HG02885 (cell line): ENCODE measurements at regions not wholly inside any gene's neighbourhood (a gene's known extent, or its start where the extent isn't known, plus 50 kb on each side); places are given as distances from the start of the nearest gene placed in this dataset.
"Not testable (repeated sequence)": the region's sequence is repeated elsewhere in the genome, so short reads cannot be mapped to it uniquely, and the experiment has no call there.

Experiments
- ATAC-seq: cut with Tn5 transposase; IDR thresholded peaks from one replicate; pipeline ENCODE4 v1.9.1; 2021; ENCODE audit warnings: mild to moderate bottlenecking; ENCODE audit not compliant: unreplicated experiment, poor library complexity

DNA sequence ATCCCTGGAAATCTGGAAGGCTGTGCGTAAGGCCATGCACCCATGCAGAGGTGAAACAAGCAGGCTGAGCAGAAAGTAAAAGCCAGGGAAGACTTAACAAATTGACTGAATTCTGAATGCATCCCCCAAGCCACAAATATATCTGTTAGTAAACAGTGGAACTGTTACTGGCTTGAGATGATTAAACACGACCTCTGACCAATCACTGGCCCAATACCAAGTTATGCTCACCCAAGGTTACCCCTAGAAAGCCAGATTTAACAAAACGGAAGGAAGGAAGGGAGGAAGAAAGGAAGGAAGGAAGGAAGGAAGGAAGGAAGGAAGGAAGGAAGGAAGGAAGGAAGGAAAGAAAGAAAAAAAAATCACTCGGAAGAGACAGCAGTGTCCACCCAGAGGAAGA, 215.8 kb upstream of the CCNG1 start:
- ATAC-seq, result no peak

DNA sequence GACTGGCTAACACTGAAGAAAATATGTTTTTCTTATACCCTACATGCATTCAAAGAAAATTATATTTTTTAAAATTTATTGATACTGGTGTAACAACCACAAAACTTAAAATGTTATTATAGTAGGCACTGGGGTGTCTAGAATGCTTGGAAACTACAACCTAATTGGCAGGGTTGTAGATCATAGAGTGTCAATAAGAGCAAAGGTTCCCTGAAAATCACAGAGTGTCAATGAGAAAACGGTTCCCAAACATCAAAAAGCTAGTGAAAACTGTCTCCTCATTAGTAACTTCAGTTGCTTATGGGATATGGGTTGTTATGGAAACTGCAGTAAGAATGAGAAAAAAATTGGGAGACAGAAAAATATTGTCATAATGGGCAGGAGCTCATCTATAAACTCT, 214.4 kb upstream of the CCNG1 start:
- no peak for ATAC-seq

DNA sequence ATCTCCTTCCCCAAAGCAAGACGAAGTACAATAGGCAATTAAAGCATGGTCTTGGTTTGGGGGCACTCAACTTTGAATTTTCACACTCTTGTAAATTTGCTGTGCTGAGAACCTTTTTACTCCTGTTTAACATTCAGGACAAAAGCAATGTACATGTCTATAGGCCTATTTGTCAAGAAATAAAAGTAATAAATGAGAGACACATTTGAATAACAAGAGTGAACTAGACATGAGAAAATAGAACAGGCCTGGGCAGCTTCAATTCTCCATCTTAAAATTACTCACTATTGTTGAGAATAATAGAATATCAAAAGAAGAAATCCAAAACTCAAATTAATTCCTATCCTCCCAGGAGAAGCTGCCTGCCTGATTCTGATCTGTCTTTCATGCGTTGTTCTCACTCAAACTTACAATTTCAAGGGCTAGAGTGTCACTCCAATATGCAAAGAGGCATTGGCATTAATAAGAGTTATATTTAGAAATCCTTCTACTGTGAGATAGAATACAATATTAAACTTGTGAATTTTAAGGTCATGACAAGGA, 192.9 kb upstream of the CCNG1 start:
- ATAC-seq, result no peak

DNA sequence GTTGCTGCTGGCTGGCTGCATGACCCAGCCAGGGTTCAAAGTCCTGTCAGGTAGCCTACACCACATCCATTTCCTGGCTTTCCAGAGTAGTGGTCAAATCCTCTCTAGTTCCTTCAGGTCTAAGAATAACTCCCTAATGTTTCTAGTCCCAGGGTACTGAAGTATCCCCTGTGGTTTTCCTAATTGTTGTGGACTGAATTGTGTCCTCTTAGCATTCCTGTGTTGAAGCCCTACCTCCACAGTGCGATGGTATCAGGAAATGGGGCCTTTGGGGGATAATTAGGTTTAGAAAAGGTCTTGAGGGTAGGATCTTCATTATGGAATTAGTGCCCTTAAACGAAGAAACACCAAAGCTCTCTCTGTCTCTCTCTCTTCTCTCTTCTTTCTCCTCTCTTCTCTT, 191.8 kb upstream of the CCNG1 start:
- no peak for ATAC-seq

DNA sequence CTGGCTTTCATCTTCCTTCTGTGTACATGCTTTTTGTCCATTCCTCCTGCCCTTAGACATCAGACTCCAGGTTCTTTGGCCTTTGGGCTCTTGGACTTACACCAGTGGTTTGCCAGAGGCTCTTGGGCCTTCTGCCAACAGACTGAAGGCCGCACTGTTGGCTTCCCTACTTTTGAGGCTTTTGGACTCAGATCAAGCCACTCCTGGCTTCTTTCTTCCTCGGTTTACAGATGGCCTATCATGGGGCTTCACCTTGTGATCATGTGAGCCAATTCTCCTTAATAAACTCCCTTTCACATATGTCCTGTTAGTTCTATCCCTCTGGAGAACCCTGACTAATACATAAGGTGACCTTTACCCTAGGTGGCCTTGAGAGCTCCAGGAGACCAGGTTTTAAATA, 189.1 kb upstream of the CCNG1 start:
- ATAC-seq, result no peak

DNA sequence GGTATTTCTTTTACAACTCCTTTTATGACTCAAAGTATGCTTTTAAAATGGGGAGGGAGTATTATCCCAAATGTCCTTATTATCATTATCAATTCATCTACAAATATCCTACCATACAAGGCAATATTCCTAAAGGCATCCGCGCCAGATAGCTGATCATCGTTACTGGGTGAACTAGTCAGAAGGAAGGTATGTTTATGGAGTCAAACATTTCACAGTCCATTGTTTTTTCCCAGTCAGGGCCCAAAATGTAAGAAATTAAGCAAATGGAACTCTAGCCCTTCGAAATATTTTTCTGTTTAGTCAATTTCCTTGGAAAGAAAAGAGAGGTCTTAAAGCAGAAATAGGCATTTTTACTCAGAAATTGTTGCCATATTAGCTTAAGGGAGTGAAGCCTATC, 188.5 kb upstream of the CCNG1 start:
- ATAC-seq, result no peak

DNA sequence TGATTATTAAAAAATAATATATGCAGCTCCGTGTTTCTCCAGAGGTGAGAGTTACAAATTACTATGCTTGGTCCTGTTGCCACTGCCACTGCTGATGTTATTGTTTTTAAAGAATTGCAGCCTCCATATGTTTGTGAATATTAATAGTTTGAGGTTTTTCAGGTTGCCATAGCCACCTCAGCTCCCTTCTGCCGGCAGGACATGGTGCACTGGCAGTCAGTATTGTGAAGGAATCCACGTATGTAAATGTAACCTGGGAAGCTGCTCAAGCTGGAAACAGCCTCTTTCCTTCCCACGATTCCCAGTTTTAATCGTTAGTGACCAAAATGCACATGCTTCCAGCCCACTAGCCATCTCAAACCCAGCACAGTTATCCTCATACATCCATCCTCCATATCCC, 184.4 kb upstream of the CCNG1 start:
- ATAC-seq, result no peak

DNA sequence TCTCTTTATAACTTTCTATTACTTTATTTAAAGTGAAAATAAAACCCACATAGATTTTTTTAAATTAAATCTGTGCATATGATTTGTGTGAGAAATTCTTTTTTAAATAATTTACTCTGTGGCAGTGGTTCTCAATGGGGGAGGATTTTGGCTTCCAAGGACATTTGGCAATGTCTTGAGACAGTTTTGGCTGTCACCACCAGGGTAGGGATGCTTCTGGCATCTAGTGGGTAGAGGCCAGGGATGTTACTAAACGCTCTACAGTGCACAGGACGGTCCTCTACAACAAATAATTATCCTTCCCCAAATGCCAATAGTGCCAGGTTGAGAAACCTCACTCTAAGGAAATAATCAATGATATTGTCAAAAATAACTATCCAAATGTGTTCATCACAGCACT, 177.9 kb upstream of the CCNG1 start:
- ATAC-seq, result no peak

DNA sequence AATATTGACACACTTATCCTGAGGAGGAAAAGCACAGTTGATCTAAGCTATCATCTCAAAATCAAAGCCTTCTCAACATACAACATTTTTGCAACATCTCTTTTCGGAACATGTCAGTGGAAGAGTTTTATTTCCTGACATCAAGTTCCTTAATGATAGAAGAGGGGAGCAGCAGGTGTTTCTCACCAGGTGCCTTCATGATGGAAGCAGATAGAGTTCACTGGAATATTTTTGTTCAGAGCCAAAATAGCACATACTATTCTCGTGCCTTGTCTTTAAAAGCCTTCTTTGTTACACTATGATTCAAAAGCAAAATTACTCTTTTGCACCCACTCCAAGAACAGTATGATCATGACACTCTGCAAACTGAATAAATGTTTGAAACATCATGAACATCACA, 176.9 kb upstream of the CCNG1 start:
- no peak for ATAC-seq

DNA sequence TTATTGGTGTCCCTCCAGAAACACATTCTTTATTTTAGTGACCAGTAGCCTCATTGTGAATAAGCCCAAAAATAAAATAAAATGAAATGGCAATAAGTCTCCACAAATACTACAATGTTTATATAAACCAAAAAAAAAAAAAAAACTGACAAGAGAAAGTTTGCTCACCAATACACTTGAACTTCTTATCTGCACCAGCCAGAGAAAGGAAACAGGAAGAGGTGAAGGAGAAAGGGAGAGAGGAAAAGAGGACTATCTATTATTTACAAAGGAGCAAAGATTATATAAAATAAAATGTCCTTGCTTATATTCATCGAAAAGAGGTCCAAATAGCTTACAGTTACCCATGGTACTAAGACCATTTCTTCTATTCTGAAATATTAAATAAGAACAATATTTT, 176.4 kb upstream of the CCNG1 start:
- no peak for ATAC-seq

DNA sequence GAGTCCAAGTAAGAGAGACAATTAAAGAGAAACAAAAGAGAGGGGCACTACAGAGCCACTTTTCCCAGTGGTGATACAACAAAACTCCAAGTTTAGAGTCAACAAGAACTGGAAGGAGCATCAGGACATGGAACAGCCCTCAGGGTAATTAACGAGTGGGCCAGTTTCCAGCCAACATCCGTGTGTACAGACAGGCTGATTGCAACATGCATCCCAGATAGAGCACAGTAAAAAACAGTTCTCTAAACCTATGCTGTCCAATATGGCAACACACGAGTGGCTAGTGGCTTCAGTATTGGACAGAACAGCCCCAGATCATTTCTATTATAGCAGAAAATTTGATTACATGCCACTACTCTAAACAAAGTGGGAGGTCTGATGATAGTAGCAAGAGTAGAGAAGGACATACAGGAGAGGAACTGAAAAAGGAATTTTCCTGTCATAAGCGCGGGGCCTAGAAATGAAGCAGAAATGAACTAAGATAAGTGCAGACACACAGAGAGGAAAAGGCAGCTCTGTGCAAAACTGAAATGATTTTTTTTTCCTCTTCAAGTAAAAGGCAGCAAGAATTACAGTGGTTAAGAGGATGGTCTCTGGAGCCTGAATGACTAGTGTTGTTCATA, 175.6 kb upstream of the CCNG1 start:
- ATAC-seq, result no peak

DNA sequence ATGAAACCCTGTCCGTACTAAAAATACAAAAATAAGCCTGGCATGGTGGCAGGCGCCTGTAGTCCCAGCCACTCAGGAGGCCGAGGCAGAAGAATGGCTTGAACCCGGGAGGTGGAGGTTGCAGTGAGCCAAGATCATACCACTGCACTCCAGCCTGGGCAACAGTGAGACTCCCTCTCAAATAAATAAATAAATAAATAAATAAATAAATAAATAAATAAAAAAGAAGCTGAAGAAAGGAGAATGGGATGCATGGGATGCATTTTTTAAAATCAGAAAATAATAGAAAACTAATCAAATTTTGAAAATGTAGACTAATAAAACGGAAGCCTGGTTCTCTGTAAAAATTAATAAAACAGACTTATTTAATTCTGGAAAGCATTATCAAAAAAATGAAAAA, 171.1 kb upstream of the CCNG1 start:
- not testable (repeated sequence) for ATAC-seq

DNA sequence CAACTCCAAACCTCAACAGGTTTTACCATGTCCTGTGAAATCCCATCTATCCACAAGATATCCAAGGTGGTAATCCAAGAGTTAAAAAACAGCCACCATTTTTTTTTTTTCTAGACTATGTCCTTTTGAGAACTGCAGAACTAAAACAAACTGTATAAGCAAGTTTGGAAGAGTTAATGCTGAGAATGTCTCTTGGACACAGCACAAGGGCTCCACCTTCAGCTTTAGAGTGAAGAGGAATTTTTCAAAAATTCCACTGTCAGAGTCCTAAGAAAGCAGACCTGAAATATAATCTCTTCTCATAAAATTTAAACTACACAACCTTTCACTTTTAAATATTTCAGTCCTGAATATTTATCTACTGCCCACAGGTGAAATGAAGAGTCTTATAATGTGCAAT, 167.8 kb upstream of the CCNG1 start:
- no peak for ATAC-seq

DNA sequence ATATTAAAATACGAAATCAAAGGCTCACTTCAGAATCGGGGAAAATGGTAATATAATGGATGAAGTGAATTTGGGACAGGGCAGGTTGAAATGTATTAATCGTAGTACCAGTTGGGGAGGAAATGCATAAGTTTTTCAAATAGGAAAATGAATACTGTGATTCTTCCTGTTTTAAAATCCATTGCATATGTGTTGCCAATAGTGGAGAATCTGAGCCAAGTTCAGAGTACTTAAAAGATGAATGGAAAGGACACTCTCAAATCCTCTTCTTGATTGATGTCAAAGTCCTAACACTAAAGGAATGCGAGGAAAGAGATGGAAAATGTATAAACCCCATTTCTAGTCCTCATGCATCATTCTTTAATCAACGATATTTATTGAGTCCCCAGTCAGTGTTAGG, 160.9 kb upstream of the CCNG1 start:
- ATAC-seq, result no peak

DNA sequence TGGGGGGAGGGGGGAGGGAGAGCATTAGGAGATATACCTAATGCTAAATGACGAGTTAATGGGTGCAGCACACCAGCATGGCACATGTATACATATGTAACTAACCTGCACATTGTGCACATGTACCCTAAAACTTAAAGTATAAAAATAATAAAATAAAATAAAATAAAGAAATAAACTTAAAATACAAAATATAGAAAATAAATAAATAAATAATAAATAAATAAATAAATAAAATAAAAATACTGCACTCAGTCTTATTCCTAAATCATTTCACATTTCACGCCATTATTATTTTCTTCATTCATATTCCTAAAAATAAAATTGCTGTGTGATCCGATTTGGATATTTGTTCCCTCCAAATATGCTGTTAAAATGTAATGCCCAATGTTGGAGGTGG, 156.5 kb upstream of the CCNG1 start:
- not testable (repeated sequence) for ATAC-seq

DNA sequence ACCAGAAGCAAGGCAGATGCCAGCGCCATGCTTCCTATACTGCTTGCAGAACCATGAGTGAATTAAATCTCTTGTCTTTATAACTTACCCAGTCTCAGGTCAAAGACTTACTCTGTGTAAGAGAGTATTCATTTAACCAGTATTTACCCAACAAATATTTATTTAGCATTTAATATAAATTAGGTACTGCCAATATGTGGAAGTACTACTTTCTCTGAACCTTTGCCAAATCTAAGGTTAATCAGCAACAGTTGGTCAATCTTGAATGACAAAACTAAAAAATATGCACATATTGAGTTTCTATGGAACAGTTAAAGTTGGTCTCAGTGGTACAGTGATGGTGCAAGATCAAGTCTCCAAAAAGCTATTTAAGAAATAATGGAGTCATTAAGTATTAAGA, 155.9 kb upstream of the CCNG1 start:
- ATAC-seq, result no peak

DNA sequence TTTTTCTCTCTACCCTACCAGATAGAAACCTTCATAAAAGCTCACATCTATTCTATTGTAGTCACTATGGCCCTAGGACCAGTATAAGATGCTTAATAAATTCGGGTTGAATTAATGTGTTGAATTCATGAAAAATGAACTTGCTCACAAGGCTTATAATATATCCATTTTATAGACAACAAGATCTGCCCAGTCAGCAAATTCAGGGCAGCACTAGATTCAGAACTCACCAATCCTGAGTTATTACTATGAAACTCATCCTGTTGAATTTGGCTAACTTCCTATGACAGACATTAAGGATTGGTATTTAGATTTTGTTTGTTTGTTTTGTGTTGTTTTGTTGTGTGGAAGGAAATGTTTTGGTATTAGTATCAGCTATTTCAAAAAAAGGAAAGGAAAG, 143.6 kb upstream of the CCNG1 start:
- ATAC-seq, result no peak

DNA sequence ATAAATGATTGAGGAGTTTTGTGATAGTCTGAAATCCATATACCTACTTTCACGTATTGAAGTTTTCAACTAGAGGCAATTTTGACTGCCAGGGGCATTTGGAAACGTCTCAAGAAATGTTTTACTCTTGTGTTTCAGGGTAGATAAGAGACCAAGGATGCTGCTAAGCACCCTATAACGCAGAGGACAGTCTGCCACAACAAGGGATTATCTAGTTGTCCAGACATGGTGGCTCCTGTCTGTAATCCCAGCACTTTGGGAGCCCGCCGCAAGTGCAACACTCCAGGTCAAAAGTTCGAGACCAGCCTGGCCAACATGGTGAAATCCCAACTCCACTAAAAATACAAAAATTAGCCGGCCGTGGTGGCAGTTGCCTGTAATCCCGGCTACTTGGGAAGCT, 133.7 kb upstream of the CCNG1 start:
- no peak for ATAC-seq

DNA sequence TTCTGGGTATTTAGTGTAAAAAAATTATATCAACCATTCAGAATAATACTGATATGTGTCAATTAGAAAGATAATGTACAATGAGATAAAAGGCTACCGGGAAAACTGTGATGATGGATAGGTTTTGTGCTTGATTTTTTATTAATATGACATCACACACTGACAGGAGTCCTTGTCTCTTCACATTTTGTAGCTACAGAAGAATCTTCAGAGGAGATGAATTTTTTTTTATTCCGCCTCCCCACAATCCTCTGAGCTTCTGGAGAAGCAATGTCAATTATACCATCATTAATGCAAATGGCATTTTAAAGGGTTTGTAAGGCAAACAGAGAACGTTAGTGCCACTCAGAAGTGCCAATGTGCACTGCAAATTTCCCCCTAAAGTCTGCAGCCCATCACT, 131.7 kb upstream of the CCNG1 start:
- no peak for ATAC-seq

DNA sequence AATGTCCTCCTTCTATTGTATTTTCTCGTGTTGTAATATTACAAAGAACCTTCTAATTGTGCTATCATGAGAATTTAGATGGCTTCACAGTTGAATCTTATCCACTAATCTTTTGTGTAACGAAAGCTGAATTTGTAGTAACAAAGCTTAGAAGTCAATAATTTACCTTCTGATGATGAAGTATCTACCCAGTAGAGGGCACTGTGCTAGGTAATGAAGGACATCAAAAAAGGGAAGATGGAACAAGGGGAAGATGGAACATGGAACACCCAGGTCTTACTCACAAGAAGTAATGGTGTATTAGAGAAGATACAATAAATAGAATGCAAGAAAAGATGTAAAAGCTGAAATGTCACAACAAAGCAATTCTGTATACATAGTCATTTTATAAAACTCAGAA, 131.0 kb upstream of the CCNG1 start:
- peak; percentile 50 for ATAC-seq

DNA sequence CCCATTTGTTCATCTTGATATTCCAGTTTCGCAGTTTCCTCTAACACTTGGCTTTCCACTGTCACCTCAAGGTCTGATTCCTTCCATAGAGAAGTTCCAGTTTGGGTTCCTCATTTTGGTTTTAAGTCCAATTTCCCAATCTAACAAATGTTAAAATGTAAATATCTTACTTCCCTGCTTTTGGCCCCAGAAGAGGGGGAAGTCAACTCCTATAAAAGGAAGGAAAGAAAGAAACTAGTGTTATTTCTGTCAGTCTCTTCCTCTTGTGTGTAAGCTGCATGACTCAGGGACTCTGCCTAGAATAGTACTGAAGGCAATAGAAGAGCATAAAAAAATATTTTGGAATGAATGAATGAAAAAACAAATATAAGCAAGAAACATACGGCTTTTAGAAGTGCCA, 127.5 kb upstream of the CCNG1 start:
- ATAC-seq, result no peak

DNA sequence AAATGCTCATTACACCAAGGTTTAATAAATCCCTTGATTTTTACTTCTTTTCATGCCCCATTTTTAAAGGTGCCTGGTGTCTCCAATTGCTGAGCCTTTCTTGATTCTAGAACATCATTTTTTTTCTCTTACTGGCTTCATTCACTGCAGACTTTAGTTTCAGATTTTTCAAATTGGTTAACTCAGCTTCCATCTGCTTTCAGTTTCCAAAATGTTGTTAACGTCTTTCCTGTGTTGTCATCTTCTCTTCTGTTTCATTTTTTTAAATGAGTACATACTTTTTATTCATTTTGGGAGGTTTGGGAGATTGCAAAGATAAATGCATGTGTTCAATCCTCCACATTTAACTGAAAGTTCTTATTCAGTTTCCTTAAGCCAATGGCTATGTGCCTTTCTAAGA, 126.4 kb upstream of the CCNG1 start:
- no peak for ATAC-seq

DNA sequence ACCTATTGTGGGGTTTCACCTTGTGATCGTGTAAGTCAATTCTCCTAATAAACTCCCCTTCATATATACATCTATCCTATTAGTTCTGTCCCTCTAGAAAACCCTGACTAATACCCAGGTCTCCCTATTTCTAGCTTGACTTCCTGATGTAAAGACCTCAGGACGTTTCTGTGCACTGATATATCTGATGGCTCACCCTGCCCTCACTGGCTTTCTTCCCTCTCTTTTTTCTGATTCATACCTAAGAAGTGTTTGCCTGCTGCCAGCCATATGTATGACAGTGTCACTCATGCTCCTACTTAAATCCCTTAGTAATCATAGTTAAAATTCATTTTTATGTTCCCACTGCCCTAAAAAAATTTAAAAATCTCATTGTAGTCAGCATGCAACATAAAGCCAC, 124.8 kb upstream of the CCNG1 start:
- no peak for ATAC-seq
